PC-9 (cell line): ENCODE measurements at regions not wholly inside any gene's neighbourhood (a gene's known extent, or its start where the extent isn't known, plus 50 kb on each side); places are given as distances from the start of the nearest gene placed in this dataset.

Experiments
- EZH2 ChIP-seq: fragments of 200-600 bp; sonication (generic); IDR thresholded peaks from 2 replicates; pipeline ENCODE4 v1.8.0; 2017; ENCODE audit warnings: antibody characterized with exemption, low read depth
- TF ChIP-seq, protein P1 (sequence below): fragments of 200-600 bp; sonication (generic); conservative IDR thresholded peaks from 2 replicates; pipeline ENCODE4 v1.6.1; 2017; ENCODE audit warnings: mixed run types, antibody characterized with exemption, mild to moderate bottlenecking, moderate library complexity

- TF ChIP-seq, protein P1, sequence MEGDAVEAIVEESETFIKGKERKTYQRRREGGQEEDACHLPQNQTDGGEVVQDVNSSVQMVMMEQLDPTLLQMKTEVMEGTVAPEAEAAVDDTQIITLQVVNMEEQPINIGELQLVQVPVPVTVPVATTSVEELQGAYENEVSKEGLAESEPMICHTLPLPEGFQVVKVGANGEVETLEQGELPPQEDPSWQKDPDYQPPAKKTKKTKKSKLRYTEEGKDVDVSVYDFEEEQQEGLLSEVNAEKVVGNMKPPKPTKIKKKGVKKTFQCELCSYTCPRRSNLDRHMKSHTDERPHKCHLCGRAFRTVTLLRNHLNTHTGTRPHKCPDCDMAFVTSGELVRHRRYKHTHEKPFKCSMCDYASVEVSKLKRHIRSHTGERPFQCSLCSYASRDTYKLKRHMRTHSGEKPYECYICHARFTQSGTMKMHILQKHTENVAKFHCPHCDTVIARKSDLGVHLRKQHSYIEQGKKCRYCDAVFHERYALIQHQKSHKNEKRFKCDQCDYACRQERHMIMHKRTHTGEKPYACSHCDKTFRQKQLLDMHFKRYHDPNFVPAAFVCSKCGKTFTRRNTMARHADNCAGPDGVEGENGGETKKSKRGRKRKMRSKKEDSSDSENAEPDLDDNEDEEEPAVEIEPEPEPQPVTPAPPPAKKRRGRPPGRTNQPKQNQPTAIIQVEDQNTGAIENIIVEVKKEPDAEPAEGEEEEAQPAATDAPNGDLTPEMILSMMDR: no peak
- TF ChIP-seq EZH2: no peak
These were observed 162.7 kb downstream of the NAF1 start for GRCh38 chr4:163003979-163004378.
